ENCODE measurements at regions not wholly inside any gene's neighbourhood (a gene's known extent, or its start where the extent isn't known, plus 50 kb on each side); places are given as distances from the start of the nearest gene placed in this dataset.

GRCh38 chr5:42315214-42315613 lies 108.0 kb upstream of the GHR start:
- no peak overlapping the region for H3K4me3 Mint-ChIP-seq
- no peak overlapping the region for H3K56ac ChIP-seq (ENCODE audit: insufficient read length, low read depth, low read length)
- H2AFZ ChIP-seq (ENCODE audit: low read length): no peak overlapping the region
- H3K14ac ChIP-seq (ENCODE audit: insufficient read depth, low read length): no peak overlapping the region
- H3K79me2 ChIP-seq (ENCODE audit: insufficient read depth, low read length): no peaks in the 10 kb centered on the region
- no peak for DNase-seq
- H3K9ac ChIP-seq (ENCODE audit: extremely low read depth, insufficient read length, low read length): no peak overlapping the region
- H3K4me2 ChIP-seq (ENCODE audit: insufficient read depth, insufficient read length, low read length): no peak overlapping the region
- H3K23me2 ChIP-seq (ENCODE audit: insufficient read length, low read depth, low read length, poor library complexity, severe bottlenecking): no peaks in the 10 kb centered on the region
- no peak overlapping the region for H3K23ac ChIP-seq (ENCODE audit: insufficient read length, low read depth, low read length)
- H3T11ph ChIP-seq (ENCODE audit: low read length): no peak overlapping the region
- peaks cover 20 to 28% of the 10 kb centered on the region in 2 experiments for H3K9me3 Mint-ChIP-seq
- TF ChIP-seq, protein P1, sequence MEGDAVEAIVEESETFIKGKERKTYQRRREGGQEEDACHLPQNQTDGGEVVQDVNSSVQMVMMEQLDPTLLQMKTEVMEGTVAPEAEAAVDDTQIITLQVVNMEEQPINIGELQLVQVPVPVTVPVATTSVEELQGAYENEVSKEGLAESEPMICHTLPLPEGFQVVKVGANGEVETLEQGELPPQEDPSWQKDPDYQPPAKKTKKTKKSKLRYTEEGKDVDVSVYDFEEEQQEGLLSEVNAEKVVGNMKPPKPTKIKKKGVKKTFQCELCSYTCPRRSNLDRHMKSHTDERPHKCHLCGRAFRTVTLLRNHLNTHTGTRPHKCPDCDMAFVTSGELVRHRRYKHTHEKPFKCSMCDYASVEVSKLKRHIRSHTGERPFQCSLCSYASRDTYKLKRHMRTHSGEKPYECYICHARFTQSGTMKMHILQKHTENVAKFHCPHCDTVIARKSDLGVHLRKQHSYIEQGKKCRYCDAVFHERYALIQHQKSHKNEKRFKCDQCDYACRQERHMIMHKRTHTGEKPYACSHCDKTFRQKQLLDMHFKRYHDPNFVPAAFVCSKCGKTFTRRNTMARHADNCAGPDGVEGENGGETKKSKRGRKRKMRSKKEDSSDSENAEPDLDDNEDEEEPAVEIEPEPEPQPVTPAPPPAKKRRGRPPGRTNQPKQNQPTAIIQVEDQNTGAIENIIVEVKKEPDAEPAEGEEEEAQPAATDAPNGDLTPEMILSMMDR (conservative IDR thresholded peaks at IDR 0.05): no peak
- no peaks in the 10 kb centered on the region for H4K20me1 ChIP-seq (ENCODE audit: control insufficient read depth, insufficient read depth, insufficient read length)
- H3K4me1 Mint-ChIP-seq: peaks cover 4% of the 10 kb centered on the region in 2 experiments
- H3K18ac ChIP-seq (ENCODE audit: insufficient read length, low read depth, low read length): no peak overlapping the region
- no peak overlapping the region for H4K8ac ChIP-seq (replicated peaks; ENCODE audit: insufficient read length, low read depth, low read length)
- WGBS (ENCODE audit: extremely low coverage, insufficient read length, low lambda C conversion rate): no CpG with 5 or more reads among the region's 2 CpGs
- no peaks in the 10 kb centered on the region for H3K27me3 ChIP-seq (ENCODE audit: insufficient read depth, low read length)
- no peak overlapping the region for H2BK120ac ChIP-seq (ENCODE audit: low read depth, low read length, poor library complexity, severe bottlenecking)
- H2BK5ac ChIP-seq (ENCODE audit: insufficient read length, low read length): no peak overlapping the region
- no peak overlapping the region for H2BK20ac ChIP-seq (ENCODE audit: low read depth, low read length, poor library complexity, severe bottlenecking)
- H3K9me3 ChIP-seq (ENCODE audit: control insufficient read depth, low read depth, low read length): peaks cover 10% of the 10 kb centered on the region
- H3K27me3 Mint-ChIP-seq (ENCODE audit: low read depth): peaks cover 1% of the 10 kb centered on the region; the same call in 1 of the 2 replicates
- H2BK15ac ChIP-seq (ENCODE audit: low read depth, low read length): no peak overlapping the region
- H3K4me1 ChIP-seq (ENCODE audit: insufficient read depth, low read length): no peaks in the 10 kb centered on the region
- no peak overlapping the region; a peak in 1 of 7 replicates for H3K27ac Mint-ChIP-seq
- H4K5ac ChIP-seq (ENCODE audit: insufficient read length, low read depth, low read length): no peak overlapping the region
- no peak overlapping the region for H4K91ac ChIP-seq (ENCODE audit: insufficient read length, low read depth, low read length)
- H3K36me3 Mint-ChIP-seq (ENCODE audit: insufficient read depth in 1 of 3, low read depth in 3 of 3): peaks cover 17 to 22% (median 19%) of the 10 kb centered on the region in 3 experiments
- no peak overlapping the region for H3K4ac ChIP-seq (ENCODE audit: low read depth, low read length)
- no peaks in the 10 kb centered on the region for H3K79me1 ChIP-seq (ENCODE audit: insufficient read depth, low read depth, low read length, poor library complexity, severe bottlenecking)
- H3K27ac ChIP-seq (ENCODE audit: insufficient read length, low read depth, low read length): no peak overlapping the region
- no peak overlapping the region for H2BK12ac ChIP-seq (ENCODE audit: insufficient read length, low read depth, low read length)
- no peak overlapping the region for H2AK5ac ChIP-seq (ENCODE audit: insufficient read length, low read length)
